GM21576 (cell line): ENCODE measurements at regions not wholly inside any gene's neighbourhood (a gene's known extent, or its start where the extent isn't known, plus 50 kb on each side); places are given as distances from the start of the nearest gene placed in this dataset.
A peak's percentile ranks its signal among the peaks of the same experiment; 100 is the strongest.
"Not testable (repeated sequence)": the region's sequence is repeated elsewhere in the genome, so short reads cannot be mapped to it uniquely, and the experiment has no call there.

Experiments used
- ATAC-seq: cut with Tn5 transposase; IDR thresholded peaks from one replicate; pipeline ENCODE4 v1.9.1; 2021; ENCODE audit warnings: mild to moderate bottlenecking, moderate library complexity; ENCODE audit not compliant: unreplicated experiment

- no peak for ATAC-seq
Observed at GRCh38 chr5:110869927-110870326, 131.1 kb downstream of the SLC25A46 start.

DNA sequence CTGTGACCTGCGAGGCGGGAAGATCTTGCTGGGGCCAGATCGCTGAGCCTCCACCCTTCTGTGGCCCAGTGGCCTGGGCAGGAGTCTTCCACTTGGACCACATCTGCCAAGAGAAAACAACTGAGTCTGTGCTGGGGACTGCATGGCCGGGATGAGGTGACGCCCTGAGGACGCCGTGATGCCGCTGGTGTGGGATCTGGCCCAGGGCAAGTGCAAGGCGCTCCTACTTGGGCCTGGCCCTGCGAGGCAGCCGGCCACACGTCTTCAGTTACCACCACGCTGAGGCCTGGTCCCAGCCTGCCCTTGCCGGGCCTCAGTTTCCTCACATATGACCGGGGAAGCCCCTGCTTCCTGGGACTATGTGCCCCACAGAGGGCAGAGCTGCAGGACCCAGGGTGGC, 133.4 kb downstream of the SLC25A46 start:
- no peak for ATAC-seq

DNA sequence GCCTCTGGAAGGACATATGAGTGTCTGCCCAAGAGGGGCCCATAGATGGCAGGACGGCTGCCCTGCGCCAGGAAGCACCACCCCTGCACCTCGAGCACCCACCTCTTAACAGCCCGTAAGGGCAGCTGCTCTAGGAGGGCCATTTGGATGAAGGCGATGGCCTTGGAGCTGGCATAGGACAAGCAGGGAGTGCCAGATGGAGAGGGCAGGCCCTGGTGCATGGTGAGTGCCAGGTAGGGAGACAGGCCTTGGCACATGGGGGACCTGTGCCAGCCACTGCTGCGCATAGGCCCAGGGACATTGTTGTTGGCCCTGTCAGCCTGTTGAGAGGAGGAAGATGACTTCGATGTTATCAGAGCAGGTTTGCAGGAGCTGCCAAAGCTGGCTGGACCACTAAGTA, 134.2 kb downstream of the SLC25A46 start:
- no peak for ATAC-seq

GRCh38 chr5:110873773-110874437, 135.1 kb downstream of the SLC25A46 start:
- ATAC-seq: no peak

DNA sequence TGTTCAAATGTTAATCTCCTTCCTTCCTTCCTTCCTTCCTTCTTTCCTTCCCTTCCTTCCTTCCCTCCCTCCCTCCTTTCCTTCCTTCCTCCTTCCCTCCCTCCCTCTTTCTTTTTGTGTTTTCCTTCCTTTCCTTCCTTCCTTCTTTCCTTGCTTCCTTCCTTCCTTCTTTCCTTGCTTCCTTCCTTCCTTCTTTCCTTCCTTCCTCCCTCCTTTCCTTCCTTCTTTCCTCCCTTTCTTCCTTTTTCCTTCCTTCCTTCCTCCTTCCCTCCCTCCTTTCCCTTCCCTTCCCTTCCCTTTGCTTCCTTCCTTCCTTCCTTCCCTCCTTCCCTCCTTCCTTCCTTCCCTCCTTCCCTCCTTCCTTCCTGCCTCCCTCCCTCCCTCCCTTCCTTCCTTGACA, 136.3 kb downstream of the SLC25A46 start:
- ATAC-seq: not testable (repeated sequence)

GRCh38 chr5:110878115-110878514, 139.3 kb downstream of the SLC25A46 start:
- ATAC-seq: no peak

DNA sequence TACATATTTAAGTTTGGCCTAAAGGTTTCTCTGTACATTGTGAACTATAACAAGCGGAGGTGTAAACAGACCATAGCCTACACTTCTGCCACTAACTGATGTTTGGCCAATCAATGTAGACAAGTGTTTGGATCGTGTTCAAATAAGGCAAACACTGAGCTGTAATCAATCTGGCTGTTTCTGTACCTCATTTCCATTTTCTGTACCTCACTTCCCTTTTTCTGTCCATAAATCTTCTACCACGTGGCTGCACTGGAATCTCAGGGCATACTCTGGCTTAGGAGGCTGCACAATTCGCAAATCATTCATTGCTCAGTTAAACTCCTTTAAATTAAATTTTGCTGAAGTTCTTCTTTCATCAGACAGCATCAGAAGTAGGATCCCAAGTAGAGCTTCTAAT, 140.9 kb downstream of the SLC25A46 start:
- no peak for ATAC-seq

DNA sequence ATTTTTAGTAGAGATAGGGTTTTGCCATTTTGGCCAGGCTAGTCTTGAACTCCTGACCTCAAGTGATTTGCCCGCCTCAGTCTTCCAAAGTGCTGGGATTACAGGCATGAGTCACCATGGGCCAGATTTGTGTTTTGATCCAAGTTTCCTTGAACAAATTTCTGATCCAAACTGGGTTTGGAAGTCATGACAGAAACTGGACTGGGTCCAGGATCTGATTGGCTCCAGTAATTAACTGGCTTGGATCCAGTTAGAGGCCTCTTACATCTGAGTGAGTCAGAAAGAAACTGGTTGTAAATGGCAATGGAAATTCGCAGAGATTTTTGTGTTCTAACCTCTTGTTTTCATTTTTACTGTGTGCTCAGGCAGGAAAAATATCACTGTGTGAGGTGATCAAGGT, 141.6 kb downstream of the SLC25A46 start:
- no peak for ATAC-seq

DNA sequence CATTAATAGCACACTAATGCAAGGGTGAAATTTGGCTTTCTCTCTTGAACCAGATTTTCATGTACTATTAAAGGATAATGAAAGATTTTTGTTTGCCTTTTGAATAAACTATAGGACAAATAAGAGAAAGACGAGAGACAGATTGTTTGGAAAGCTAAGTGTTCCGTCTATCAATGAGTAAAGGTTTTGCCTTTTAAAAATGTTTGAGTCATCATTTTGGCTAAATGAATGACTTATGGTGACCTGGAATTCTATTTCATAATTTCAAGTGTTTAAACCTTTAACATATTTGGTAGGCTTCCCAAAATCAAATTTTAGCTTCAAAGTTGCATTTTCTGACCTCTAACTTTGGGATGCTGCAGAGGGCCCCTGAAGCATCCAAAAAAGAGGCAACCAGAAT, 145.2 kb downstream of the SLC25A46 start:
- no peak for ATAC-seq

GRCh38 chr5:110887170-110887569, 148.4 kb downstream of the SLC25A46 start:
- not testable (repeated sequence) for ATAC-seq

DNA sequence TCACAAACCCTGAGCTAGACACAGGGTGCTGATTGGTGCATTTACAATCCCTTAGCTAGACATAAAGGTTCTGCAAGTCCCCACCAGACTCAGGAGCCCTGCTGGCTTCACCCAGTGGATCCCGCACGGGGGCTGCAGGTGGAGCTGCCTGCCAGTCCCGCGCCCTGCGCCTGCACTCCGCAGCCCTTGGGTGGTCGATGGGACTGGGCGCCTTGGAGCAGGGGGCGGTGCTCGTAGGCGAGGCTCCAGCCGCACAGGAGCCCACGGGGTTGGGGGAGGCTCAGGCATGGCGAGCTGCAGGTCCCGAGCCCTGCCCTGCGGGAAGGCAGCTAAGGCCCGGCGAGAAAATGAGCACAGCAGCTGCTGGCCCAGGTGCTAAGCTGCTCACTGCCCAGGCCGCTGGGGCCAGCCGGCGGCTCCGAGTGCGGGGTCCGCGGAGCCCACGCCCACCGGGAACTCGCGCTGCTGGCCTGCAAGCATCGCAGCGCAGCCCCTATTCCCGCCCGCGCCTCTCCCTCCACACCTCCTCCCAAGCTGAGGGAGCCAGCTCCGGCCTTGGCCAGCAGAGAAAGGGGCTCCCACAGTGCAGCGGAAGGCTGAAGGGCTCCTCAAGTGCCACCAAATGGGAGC, 155.2 kb downstream of the SLC25A46 start:
- ATAC-seq: not testable (repeated sequence)

- ATAC-seq: no peak
Observed at GRCh38 chr5:110894805-110895204, 156.0 kb downstream of the SLC25A46 start.

- no peak for ATAC-seq
Observed at GRCh38 chr5:110896901-110897300, 158.1 kb downstream of the SLC25A46 start.

- peak; percentile 82 for ATAC-seq
Observed at GRCh38 chr5:110899566-110900412, 161.0 kb downstream of the SLC25A46 start.

DNA sequence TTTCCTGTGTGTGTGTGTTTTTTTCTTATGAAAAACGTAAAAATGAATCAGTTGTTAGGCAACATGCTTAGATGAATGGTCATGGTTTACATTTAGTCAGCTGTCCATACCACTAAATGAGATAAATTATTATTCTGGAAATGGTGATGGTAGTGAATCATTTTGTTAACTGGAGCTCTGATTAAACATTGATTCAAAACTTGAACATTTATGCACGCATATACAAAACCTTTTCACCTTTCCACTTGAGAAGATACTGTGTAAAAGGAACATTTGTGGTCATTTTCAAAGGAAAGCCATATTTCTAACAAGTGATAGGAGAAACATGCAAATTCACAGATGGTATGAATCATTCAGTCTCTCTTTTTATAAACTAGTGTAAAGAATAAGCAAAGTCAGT, 162.0 kb downstream of the SLC25A46 start:
- ATAC-seq: no peak

- no peak for ATAC-seq
Observed at GRCh38 chr5:110903966-110904365, 165.2 kb downstream of the SLC25A46 start.

- ATAC-seq: no peak
Observed at GRCh38 chr5:110908848-110909247, 162.7 kb upstream of the TSLP start.

DNA sequence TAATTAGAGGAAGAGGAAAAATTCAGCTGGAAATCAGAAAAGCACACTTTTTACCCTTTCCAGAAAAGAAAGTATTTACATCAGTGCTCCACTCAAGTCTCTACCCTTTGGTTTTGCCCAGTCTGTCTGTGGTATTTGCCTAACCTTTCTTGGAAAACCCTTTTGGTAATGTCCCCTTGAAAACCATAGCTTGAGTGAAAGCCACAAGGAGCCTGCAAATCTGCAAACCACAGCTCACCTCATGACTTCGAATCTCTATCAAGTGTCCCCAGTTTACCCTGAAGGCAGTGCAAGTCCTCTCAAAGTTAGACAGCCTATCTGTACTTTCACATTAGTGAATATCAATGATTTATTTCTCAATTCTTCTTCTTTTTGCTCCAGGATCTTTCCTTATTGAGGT, 162.1 kb upstream of the TSLP start:
- ATAC-seq: no peak

- no peak for ATAC-seq
Observed at GRCh38 chr5:110909950-110910349, 161.6 kb upstream of the TSLP start.

DNA sequence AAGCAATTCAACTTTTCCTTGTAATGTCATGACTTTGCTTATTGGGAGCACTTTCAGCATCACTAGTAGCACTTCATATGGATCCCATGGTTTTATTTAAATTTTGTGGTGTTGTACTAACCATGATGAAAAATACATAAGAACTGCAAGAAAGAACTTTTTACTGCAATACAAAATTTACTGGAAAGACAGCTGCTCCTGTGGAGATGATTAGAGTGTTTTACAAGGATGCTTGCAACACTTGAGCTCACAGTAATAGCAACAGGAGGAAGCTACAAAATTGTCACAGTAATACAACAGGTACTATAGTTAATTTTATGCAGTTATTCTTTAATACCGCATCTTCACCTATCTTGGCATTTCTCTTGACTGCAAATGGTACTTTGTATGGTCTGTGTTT, 158.3 kb upstream of the TSLP start:
- no peak for ATAC-seq

- ATAC-seq: no peak
Observed at GRCh38 chr5:110916381-110917049, 155.0 kb upstream of the TSLP start.
